Activated B cell treated with CpG ODN at 0.5 μM for 24 hours (primary cell): ENCODE measurements at regions not wholly inside any gene's neighbourhood (a gene's known extent, or its start where the extent isn't known, plus 50 kb on each side); places are given as distances from the start of the nearest gene placed in this dataset.
"Not testable (repeated sequence)": the region's sequence is repeated elsewhere in the genome, so short reads cannot be mapped to it uniquely, and the experiment has no call there.

Source experiments
- ATAC-seq: fragments of 200-7000 bp; cut with Tn5 transposase; one replicate; pipeline ENCODE4 v1.10.0; 2021; ENCODE audit warnings: low read depth, mild to moderate bottlenecking, moderate library complexity
- CTCF ChIA-PET: fragments of 350-600 bp; sonication (Branson Sonifier 250); formaldehyde crosslinking; loops from one replicate; lab custom pipeline; 2021; ENCODE audit warnings: antibody characterized with exemption; lab: Charles Lee
- POLR2A ChIA-PET: fragments of 350-600 bp; sonication (Branson Sonifier 250); formaldehyde crosslinking; loops from one replicate; lab custom pipeline; 2021; ENCODE audit warnings: antibody characterized with exemption; lab: Charles Lee
- DNase-seq: peaks from one replicate; pipeline ENCODE4 v3.0.0; 2022
- H3K27ac Mint-ChIP-seq: one replicate; pipeline ENCODE4 v1.8.0; 2020; ENCODE audit warnings: mixed read lengths
- H3K27me3 Mint-ChIP-seq: one replicate; pipeline ENCODE4 v1.8.0; 2021; ENCODE audit warnings: mixed read lengths
- H3K36me3 Mint-ChIP-seq: one replicate; pipeline ENCODE4 v1.8.0; 2021; ENCODE audit warnings: low read depth, mixed read lengths
- H3K4me1 Mint-ChIP-seq: one replicate; pipeline ENCODE4 v1.8.0; 2021; ENCODE audit warnings: mixed read lengths
- H3K4me3 Mint-ChIP-seq: one replicate; pipeline ENCODE4 v1.8.0; 2020; ENCODE audit warnings: mild to moderate bottlenecking, mixed read lengths
- H3K9me3 Mint-ChIP-seq: one replicate; pipeline ENCODE4 v1.8.0; 2020; ENCODE audit warnings: mixed read lengths
- intact Hi-C: fragments of 100-400 bp; cut with micrococcal nuclease; formaldehyde crosslinking; loops from one replicate; pipeline ENCODE4 v1.15.1; 2024

DNA sequence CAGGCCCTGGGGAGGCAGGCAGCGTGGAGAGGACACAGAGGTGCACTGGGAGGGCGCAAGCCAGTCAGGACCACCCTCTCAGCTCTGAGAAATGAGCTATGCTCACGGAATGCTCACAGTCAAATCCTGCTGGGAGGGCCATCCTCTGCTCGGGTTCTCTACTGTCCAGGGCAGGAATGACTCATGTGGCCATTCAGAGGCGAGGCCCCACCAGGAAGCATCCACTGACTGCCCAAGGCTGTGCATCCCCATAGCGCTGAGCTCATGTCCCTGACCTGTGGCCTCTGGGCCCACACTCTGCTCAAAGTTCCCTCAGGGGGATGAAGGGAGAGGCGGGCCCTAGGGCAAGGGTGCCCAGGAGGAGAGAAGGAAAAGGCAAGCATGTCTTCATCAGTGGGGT lies 182.4 kb downstream of the POTEB start:
- H3K27me3 Mint-ChIP-seq, H3K4me3 Mint-ChIP-seq, H3K27ac Mint-ChIP-seq, DNase-seq, intact Hi-C loops, H3K4me1 Mint-ChIP-seq, CTCF ChIA-PET, POLR2A ChIA-PET, ATAC-seq, H3K9me3 Mint-ChIP-seq, H3K36me3 Mint-ChIP-seq: not testable (repeated sequence)

DNA sequence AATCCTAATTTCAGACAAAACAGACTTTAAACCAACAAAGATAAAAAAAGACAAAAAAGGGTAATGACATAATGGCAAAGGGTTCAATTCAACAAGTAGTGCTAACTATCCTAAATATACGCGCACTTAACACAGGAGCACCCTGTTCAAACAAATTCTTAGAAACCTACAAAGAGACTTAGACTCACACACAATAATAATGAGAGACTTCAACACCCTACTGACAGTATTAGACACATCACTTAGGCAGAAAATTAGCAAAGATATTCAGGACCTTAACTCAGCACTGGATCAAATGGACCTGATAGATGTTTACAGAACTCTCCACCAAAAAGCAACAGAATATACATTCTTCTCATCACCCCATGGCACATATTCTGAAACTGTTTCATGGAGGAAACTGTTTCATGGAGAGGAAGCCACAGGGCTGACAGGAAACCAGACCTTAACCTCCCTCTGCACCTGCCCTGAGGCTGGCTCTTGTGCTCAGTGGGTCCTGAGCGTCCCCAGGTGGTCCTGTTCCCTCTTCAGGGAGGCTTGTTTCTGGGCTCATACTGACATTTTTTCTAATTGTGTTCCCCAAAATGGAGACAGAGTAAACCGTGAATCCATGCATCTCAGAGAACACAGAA lies 184.9 kb downstream of the POTEB start:
- intact Hi-C loops, ATAC-seq: not testable (repeated sequence)

DNA sequence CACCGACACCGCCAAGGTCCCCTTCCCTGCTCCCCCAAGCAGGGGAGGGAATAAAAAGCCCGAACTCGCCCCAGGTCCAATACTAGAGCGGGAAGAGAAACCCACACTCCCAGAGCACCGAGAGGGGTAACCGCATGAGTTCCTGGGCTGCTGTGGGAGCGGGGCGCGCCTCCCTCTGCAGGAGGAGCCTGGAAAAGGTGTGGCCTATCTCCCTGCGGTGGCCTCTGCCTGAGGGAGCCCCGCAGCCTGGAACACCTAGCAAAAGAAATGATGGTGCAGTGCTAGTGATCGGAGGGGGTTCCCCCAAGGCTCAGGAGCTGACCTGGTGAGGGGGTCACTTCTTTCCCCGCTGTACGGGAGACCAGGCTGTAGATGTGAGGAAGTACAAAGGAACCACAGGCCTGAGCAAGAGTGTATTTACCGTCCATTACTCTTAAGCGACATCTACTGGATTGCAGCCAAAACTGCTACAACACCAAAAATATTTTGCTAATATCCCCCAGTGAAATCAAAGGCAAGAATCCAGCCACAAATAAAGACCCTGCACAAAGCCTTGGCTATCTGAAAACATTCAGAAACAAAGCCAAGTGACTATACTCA lies 216.6 kb upstream of the POTEB3 start:
- intact Hi-C loops, CTCF ChIA-PET, H3K4me1 Mint-ChIP-seq, H3K27me3 Mint-ChIP-seq, DNase-seq, POLR2A ChIA-PET, H3K9me3 Mint-ChIP-seq, H3K4me3 Mint-ChIP-seq, H3K36me3 Mint-ChIP-seq, H3K27ac Mint-ChIP-seq: not testable (repeated sequence)
- peak; percentile 45 for ATAC-seq

More for the DNA sequence above, 184.9 kb downstream of the POTEB start:
- H3K27me3 Mint-ChIP-seq, H3K36me3 Mint-ChIP-seq, H3K4me3 Mint-ChIP-seq, POLR2A ChIA-PET, H3K4me1 Mint-ChIP-seq, CTCF ChIA-PET, H3K27ac Mint-ChIP-seq, DNase-seq, H3K9me3 Mint-ChIP-seq: not testable (repeated sequence)

DNA sequence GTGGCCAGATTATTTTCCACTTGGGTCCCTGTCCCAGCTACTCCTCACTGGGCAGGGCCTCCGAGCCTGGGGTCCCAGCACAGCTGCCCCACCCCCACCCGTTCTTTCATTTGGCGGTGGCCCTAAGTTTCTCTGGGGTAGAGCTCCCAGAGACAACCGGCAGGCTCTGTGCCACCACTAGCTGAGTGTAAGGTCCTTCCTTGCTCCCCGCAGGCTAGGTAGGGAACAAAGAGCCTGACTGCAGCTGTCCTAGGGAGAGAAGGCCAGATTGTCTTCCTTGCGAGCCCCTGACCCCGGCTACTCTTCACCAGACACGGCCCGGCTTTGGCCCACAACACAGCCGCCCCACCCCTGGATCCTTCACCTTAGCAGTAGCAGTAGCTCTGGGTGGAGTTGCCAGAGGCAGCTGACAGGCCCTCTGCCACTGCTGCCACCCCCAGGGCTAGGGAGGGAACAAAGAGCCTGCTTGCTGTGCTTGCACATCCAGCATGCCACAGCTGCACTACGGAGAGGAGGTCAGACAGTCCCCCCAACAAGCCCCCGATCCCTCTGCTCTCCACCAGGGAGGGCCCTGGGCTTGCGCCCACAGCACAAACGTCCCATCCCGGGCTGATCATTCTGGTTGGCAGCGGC lies 215.9 kb upstream of the POTEB3 start:
- ATAC-seq, CTCF ChIA-PET, H3K4me3 Mint-ChIP-seq, H3K27ac Mint-ChIP-seq, intact Hi-C loops, H3K9me3 Mint-ChIP-seq, H3K36me3 Mint-ChIP-seq, H3K4me1 Mint-ChIP-seq, DNase-seq, POLR2A ChIA-PET, H3K27me3 Mint-ChIP-seq: not testable (repeated sequence)

DNA sequence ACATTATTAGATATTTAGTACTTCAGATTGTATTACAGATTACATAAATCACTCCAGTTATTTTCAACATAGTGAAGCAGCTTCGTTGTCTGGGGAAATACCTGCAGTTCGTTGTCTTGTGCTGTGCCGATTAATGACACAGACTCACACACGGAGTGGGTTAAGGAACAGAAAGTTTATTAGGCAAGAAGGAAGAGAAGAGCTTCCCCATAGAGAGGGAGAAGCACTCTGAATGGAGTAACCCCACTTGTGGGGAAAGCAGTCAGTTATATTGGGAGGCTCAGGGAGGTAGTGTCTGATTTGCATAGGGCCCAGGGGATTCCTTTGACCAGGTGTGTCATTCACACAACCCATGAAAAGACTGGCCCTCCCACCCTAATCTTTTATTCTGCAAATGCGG lies 213.4 kb upstream of the POTEB3 start:
- H3K9me3 Mint-ChIP-seq, POLR2A ChIA-PET, H3K4me3 Mint-ChIP-seq, DNase-seq, CTCF ChIA-PET, intact Hi-C loops, H3K27ac Mint-ChIP-seq, H3K4me1 Mint-ChIP-seq, ATAC-seq, H3K36me3 Mint-ChIP-seq, H3K27me3 Mint-ChIP-seq: not testable (repeated sequence)

DNA sequence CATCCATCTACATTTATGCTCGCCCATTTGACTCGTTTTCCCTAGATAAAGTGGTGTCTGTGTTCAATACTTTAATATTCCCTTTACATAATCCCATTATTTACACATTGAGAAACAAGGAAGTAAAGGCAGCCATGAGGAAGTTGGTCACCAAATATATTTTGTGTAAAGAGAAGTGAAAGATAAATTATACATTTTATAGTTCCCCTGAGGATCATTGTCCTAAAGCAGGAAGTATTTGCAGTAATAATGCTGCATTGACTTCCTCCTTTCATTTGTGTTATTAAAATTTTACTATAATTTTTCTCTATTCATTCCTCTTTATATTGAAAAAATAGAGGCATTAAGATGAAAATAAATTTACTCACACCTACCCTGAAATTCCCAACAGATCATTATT lies 198.5 kb upstream of the POTEB3 start:
- H3K4me3 Mint-ChIP-seq, intact Hi-C loops, H3K27me3 Mint-ChIP-seq, H3K4me1 Mint-ChIP-seq, CTCF ChIA-PET, ATAC-seq, H3K27ac Mint-ChIP-seq, POLR2A ChIA-PET, H3K9me3 Mint-ChIP-seq, H3K36me3 Mint-ChIP-seq, DNase-seq: not testable (repeated sequence)

DNA sequence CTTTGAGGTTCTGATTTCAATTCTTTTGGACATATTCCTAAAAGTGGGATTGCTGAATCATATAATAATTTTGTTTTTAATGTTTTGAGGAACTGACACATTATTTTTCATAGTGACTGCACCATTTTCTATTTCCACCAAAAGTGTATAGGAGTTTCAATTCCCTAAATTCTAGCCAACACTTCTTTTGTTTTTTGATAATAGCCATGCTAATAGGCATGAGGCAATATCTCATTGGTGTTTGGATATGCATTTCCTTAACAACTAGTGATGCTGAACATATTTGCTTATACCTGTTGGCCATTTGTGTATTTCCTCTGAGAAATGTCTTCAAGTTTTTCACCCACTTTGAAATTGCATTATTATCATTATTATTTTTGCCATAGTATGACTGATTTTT lies 186.4 kb upstream of the POTEB3 start:
- H3K4me3 Mint-ChIP-seq, H3K36me3 Mint-ChIP-seq, H3K4me1 Mint-ChIP-seq, H3K9me3 Mint-ChIP-seq, H3K27ac Mint-ChIP-seq, ATAC-seq, H3K27me3 Mint-ChIP-seq, CTCF ChIA-PET, POLR2A ChIA-PET, intact Hi-C loops, DNase-seq: not testable (repeated sequence)

DNA sequence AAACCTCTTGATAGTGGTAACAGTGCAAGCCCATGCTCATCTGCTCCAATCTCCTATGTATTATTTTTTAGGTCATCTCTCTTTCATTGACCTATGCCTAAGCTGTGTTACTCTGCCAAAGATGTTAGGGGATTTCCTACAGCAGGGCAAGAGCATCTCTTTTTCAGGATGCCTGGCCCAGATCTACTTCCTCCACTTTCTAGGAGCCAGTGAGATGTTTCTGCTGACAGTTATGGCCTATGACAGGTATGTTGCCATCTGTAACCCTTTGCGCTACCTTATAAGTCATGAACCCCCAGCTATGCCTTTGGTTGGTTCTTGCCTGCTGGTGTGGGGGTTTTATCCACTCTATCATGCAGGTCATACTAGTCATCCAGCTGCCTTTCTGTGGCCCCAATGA lies 168.9 kb upstream of the POTEB3 start:
- DNase-seq, H3K27ac Mint-ChIP-seq, intact Hi-C loops, POLR2A ChIA-PET, H3K4me1 Mint-ChIP-seq, H3K36me3 Mint-ChIP-seq, CTCF ChIA-PET, H3K9me3 Mint-ChIP-seq, ATAC-seq, H3K27me3 Mint-ChIP-seq, H3K4me3 Mint-ChIP-seq: not testable (repeated sequence)

DNA sequence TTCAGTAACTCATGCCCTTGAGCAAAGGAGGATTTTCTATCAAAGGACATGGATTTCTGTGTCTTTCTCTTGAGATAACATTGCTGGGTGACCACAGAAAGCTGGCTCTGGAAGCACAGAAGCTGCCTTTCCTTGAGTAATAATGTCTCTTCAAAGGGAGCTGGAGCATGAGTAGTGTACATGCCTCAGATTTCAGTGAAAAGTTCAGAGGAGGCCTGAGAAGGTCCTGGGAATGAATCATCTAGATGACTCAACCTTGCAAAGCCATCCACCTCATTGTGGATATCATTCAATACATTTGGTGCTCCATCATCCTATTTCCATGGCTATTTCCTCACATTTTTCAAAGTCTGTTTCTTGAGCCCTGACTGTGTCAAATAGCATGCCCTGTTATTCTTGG lies 125.1 kb upstream of the POTEB3 start:
- POLR2A ChIA-PET, H3K9me3 Mint-ChIP-seq, ATAC-seq, H3K27ac Mint-ChIP-seq, intact Hi-C loops, H3K4me3 Mint-ChIP-seq, DNase-seq, H3K27me3 Mint-ChIP-seq, H3K4me1 Mint-ChIP-seq, H3K36me3 Mint-ChIP-seq, CTCF ChIA-PET: not testable (repeated sequence)

DNA sequence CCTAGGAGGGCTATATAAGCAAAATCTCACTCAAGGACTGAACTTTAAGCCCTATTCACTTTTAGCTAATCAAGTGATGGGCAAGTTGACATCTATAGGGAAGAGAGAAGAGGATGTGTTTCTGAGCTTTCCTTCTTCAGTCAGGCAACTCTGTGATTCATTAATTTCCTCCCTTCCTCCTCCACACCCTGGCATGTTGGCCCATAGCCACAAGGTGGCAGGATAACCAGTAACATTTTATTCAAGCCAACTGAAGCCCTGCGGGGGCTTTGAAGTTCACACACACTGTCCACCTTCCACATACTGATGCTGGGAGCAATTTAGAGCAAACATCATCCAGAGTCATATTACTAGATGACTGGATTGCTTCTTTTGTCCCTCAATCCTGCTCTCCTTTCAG lies 111.5 kb upstream of the POTEB3 start:
- POLR2A ChIA-PET, H3K4me1 Mint-ChIP-seq, H3K4me3 Mint-ChIP-seq, H3K36me3 Mint-ChIP-seq, H3K27ac Mint-ChIP-seq, CTCF ChIA-PET, DNase-seq, intact Hi-C loops, H3K9me3 Mint-ChIP-seq, H3K27me3 Mint-ChIP-seq: not testable (repeated sequence)
- peak; percentile 57 for ATAC-seq

DNA sequence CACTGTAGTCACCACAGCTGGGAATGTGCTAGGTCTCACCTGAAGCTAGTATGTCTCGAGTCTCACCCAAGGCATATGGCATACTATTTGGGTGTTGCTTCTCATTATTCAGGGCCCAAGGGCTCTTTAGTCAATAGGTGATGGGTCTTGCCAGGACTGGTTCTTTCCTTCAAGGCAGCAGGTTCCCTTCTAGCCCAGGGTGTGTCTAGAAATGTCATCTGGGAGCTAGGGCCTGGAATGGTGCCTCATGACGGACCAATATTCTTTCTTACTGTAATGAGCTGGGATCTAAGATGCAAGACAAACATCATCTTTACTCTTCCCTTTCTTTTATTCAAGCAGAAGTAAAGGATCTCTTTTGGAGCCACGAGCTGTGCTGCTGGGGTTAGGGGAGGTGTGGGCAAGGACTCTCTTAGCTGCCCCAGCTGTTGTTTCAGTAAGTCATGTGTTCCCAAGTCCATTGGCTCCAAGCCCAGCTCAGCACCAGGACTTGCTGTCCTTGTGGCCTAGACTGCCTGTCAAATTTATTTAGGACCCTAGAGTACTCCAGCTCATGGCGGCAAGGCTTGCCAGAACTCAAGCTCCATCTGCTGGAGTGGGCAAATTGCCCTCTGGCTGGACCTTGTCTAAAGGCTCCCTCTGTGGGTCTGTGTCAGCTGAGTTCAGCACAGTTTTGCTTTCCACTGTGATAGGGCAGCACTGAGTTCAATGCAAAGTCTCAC lies 106.0 kb upstream of the POTEB3 start:
- H3K27ac Mint-ChIP-seq, H3K4me1 Mint-ChIP-seq, H3K4me3 Mint-ChIP-seq, H3K9me3 Mint-ChIP-seq, ATAC-seq, H3K36me3 Mint-ChIP-seq, POLR2A ChIA-PET, DNase-seq, CTCF ChIA-PET, intact Hi-C loops, H3K27me3 Mint-ChIP-seq: not testable (repeated sequence)

DNA sequence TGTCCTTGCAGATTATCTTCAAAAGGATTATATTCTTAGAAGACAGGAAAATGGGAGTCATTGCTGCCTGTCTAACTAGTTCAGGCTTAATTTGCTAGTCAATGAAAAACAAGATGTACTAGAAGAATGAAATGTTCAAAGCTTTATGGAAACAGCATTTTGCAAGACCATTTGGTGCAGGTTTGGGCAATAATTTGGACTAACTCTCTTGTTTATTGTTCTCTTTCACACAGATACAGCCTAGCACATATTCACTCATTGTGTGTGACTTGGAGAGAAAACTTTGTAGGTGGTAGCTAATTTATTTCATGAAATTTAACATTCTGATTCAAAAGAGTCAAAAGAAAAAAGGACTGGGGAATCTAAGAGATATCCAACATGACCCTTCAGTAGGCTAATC lies 92.5 kb upstream of the POTEB3 start:
- H3K4me3 Mint-ChIP-seq, ATAC-seq, POLR2A ChIA-PET, H3K4me1 Mint-ChIP-seq, DNase-seq, H3K27ac Mint-ChIP-seq, H3K9me3 Mint-ChIP-seq, H3K27me3 Mint-ChIP-seq, H3K36me3 Mint-ChIP-seq, CTCF ChIA-PET, intact Hi-C loops: not testable (repeated sequence)
